NB4 (cell line): ENCODE measurements at regions not wholly inside any gene's neighbourhood (a gene's known extent, or its start where the extent isn't known, plus 50 kb on each side); places are given as distances from the start of the nearest gene placed in this dataset.
A peak's percentile ranks its signal among the peaks of the same experiment; 100 is the strongest.

Source experiments
- DNase-seq: peaks from one replicate; pipeline ENCODE4 v3.0.0; 2010; ENCODE audit warnings: low read depth
- H3K4me3 ChIP-seq: one replicate; pipeline ENCODE4 v1.5.1; 2011; ENCODE audit warnings: mild to moderate bottlenecking, low read depth, low read length, moderate library complexity
- MAX ChIP-seq: IDR thresholded peaks from 2 replicates; pipeline ENCODE4 v1.6.1; 2011; ENCODE audit warnings: low read depth, low read length
- MYC ChIP-seq: IDR thresholded peaks from 2 replicates; pipeline ENCODE4 v1.6.1; 2011; ENCODE audit warnings: low read depth, low read length
- POLR2A ChIP-seq: IDR thresholded peaks from 2 replicates; pipeline ENCODE4 v1.6.1; 2011; ENCODE audit warnings: mild to moderate bottlenecking; ENCODE audit not compliant: insufficient read length; ENCODE audit errors: extremely low read depth
- TF ChIP-seq, protein P1 (sequence below): IDR thresholded peaks from one replicate; pipeline ENCODE4 v1.5.1; 2012; ENCODE audit warnings: low read depth, low read length

- DNase-seq: no peak
- no peak overlapping the region for H3K4me3 ChIP-seq
- TF ChIP-seq POLR2A (no peak), MAX (no peak), MYC (no peak)
- TF ChIP-seq, protein P1, sequence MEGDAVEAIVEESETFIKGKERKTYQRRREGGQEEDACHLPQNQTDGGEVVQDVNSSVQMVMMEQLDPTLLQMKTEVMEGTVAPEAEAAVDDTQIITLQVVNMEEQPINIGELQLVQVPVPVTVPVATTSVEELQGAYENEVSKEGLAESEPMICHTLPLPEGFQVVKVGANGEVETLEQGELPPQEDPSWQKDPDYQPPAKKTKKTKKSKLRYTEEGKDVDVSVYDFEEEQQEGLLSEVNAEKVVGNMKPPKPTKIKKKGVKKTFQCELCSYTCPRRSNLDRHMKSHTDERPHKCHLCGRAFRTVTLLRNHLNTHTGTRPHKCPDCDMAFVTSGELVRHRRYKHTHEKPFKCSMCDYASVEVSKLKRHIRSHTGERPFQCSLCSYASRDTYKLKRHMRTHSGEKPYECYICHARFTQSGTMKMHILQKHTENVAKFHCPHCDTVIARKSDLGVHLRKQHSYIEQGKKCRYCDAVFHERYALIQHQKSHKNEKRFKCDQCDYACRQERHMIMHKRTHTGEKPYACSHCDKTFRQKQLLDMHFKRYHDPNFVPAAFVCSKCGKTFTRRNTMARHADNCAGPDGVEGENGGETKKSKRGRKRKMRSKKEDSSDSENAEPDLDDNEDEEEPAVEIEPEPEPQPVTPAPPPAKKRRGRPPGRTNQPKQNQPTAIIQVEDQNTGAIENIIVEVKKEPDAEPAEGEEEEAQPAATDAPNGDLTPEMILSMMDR: no peak
Measured at GRCh38 chr10:108365541-108365940, 1201.0 kb upstream of the SORCS1 start.

DNA sequence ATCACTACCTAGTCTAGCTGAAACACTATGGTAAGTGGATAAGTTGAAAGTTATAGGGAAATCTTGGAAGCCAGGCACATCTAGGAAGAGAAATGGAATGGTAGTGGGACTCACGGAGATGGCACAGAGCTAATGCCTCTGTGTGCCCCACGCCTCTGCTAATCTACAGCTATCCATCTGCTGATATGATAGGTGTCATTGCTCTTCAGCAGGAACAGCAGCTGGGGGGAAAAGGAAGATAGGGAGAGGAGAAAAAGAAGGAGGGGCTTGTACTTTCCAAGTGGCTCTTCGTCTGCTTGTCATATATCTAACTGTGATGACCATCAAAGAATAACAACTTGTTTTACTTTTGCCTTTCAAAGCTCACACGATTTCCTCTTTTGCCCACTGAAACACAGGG, 1199.1 kb upstream of the SORCS1 start:
- no peak overlapping the region for H3K4me3 ChIP-seq
- DNase-seq: no peak
- no peak for TF ChIP-seq MAX
- no peak for TF ChIP-seq POLR2A
- TF ChIP-seq, protein P1: no peak
- TF ChIP-seq MYC: no peak

DNA sequence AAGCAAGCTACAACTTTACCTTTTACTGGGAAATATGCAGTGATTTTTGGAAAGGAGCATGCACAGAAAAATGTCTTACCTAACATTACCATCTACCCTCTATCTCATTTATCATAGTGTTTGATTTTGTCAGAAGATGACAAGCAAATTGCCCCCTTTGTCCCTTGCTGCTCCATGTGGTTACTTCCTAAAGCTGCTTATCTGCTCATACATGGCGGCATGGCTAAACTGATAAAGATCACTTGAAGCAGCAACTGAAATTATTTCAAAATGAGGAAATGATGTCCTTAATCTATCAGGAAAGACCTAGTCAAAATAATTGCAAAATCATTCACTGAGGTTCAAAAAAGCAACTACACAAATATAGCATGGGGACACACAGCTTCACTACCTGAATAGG, 1198.5 kb upstream of the SORCS1 start:
- H3K4me3 ChIP-seq: no peak overlapping the region
- no peak for DNase-seq
- TF ChIP-seq, protein P1: no peak
- no peak for TF ChIP-seq MAX
- TF ChIP-seq POLR2A: no peak
- TF ChIP-seq MYC: no peak

- TF ChIP-seq, protein P1: no peak
- TF ChIP-seq MYC (no peak), POLR2A (no peak), MAX (no peak)
- DNase-seq: no peak
- no peak overlapping the region for H3K4me3 ChIP-seq
Measured at GRCh38 chr10:108362296-108362695, 1197.8 kb upstream of the SORCS1 start.

DNA sequence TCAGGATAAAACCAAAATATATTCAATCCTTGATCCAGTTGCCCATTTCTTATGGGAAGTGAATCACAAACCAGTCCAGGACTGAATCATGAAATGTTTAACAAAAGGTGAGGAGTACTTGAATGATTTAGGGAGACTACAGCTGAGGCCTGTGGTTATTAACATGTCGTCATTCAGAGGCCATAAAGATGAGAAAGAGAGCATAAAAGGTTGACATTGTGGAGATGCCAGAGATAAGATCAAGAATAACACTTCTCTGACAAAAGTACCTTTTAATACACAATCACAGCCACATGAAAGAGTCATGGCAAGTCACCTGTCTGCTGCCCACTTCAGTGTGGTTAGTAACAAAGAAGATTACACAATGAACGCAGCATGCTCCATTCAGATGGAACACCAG, 1195.7 kb upstream of the SORCS1 start:
- TF ChIP-seq POLR2A (no peak), MYC (no peak), MAX (no peak)
- TF ChIP-seq, protein P1: no peak

DNA sequence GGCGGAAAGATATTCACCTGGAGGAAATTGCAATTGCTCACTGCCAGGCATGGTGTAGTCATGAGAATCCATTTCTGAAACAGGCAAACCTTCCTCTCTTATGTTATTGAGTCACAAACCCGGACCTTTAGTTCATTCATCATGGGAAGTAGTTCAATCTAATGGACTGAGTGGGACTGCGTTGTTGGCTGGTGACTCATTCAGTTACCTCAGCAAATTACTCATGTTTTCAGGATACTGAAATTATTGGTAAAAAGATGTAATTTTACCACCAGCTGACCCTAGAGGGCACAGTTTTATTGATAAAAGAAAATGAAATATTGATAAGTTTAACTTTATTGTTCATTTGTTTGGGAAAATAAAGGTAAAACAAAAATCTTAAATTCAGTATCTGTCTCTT, 1194.4 kb upstream of the SORCS1 start:
- peak; percentile 37 for DNase-seq
- H3K4me3 ChIP-seq: no peak overlapping the region

More for the DNA sequence above, 1195.7 kb upstream of the SORCS1 start:
- DNase-seq: no peak
- H3K4me3 ChIP-seq: no peak overlapping the region

More for the DNA sequence above, 1194.4 kb upstream of the SORCS1 start:
- TF ChIP-seq MAX (no peak), MYC (no peak), POLR2A (no peak)
- TF ChIP-seq, protein P1: no peak
